ENCODE measurements at regions not wholly inside any gene's neighbourhood (a gene's known extent, or its start where the extent isn't known, plus 50 kb on each side); places are given as distances from the start of the nearest gene placed in this dataset.

DNA sequence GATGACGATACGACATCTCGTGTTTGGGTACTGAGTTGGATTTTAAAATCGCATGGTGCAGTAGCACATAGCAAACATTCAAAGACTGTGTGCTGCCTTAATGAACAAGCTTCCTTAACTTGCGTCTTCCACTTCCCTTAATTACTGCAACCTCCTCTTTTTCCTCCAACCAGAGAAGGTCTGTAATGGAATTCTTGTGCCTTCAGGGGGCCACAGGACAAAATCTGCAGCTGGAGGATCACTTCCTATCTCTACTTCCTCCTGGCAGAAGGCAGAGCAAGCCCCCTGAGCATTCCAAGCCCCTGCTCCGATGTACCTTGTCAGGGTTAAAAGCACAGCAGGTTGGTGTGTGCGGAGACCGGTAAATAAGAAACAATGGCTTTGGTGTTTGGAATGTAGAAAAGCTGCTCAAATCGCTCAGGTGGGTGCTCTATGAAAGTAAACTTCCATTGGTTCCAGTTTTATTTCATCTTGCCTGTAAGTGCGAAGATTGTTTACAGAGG, 151.3 kb upstream of the UQCRFS1 start:
- H3K9ac ChIP-seq (ENCODE audit: low read length): no peak overlapping the region
- no peak overlapping the region for H2AFZ ChIP-seq (ENCODE audit: low read depth, low read length)
- H3K9me3 ChIP-seq (ENCODE audit: low read length): no peaks in the 10 kb centered on the region
- no peaks in the 10 kb centered on the region for H3K36me3 ChIP-seq (ENCODE audit: insufficient read depth, low read length)
- no peaks in the 10 kb centered on the region for H4K20me1 ChIP-seq (ENCODE audit: insufficient read depth)
- no peak overlapping the region for H3K4me2 ChIP-seq (ENCODE audit: low read length)
- H3F3A ChIP-seq (ENCODE audit: insufficient read depth, low read length, poor library complexity, severe bottlenecking): no peaks in the 10 kb centered on the region
- no peaks in the 10 kb centered on the region for H3K79me2 ChIP-seq (replicated peaks; ENCODE audit: insufficient read depth, low read length)
- peaks cover 13% of the 10 kb centered on the region for H3K27me3 ChIP-seq (ENCODE audit: insufficient read depth, low read depth, low read length)
- H3K4me3 ChIP-seq (ENCODE audit: low read length): no peak overlapping the region
- no peaks in the 10 kb centered on the region for H3K9me2 ChIP-seq (ENCODE audit: insufficient read depth, low read length)
- no peak for TF ChIP-seq EZH2 (IDR thresholded peaks at IDR 0.05; ENCODE audit: borderline replicate concordance, insufficient read depth, low read length, poor library complexity, severe bottlenecking)
- TF ChIP-seq, protein P1, sequence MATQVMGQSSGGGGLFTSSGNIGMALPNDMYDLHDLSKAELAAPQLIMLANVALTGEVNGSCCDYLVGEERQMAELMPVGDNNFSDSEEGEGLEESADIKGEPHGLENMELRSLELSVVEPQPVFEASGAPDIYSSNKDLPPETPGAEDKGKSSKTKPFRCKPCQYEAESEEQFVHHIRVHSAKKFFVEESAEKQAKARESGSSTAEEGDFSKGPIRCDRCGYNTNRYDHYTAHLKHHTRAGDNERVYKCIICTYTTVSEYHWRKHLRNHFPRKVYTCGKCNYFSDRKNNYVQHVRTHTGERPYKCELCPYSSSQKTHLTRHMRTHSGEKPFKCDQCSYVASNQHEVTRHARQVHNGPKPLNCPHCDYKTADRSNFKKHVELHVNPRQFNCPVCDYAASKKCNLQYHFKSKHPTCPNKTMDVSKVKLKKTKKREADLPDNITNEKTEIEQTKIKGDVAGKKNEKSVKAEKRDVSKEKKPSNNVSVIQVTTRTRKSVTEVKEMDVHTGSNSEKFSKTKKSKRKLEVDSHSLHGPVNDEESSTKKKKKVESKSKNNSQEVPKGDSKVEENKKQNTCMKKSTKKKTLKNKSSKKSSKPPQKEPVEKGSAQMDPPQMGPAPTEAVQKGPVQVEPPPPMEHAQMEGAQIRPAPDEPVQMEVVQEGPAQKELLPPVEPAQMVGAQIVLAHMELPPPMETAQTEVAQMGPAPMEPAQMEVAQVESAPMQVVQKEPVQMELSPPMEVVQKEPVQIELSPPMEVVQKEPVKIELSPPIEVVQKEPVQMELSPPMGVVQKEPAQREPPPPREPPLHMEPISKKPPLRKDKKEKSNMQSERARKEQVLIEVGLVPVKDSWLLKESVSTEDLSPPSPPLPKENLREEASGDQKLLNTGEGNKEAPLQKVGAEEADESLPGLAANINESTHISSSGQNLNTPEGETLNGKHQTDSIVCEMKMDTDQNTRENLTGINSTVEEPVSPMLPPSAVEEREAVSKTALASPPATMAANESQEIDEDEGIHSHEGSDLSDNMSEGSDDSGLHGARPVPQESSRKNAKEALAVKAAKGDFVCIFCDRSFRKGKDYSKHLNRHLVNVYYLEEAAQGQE (IDR thresholded peaks at IDR 0.05; ENCODE audit: borderline replicate concordance): no peak
- TF ChIP-seq SMC3 (conservative IDR thresholded peaks at IDR 0.05; ENCODE audit: poor library complexity): no peak
- no peak overlapping the region for H3K27ac ChIP-seq (ENCODE audit: low read length)

DNA sequence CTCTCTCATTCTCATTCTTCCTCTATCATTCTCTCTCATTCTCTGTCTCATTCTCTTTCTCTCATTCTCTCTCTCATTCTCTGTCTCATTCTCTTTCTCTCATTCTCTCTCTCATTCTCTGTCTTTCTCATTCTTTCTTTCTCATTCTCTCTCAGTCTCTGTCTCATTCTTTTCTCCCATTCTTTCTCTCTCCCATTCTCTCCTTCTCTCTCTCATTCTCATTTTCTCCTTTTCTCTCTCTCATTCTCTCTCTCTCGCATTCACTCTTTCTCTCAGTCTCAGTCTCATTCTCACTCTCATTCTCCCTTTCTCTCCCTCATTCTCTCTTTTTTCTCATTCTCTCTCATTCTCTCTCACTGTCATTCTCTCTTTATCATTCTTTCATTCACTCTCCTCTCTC, 152.0 kb upstream of the UQCRFS1 start:
- Histone ChIP-seq H3K27me3 (ENCODE audit: insufficient read depth, low read depth, low read length) (peaks cover 13% of the 10 kb centered on the region), H3F3A (ENCODE audit: insufficient read depth, low read length, poor library complexity, severe bottlenecking) (no peaks in the 10 kb centered on the region), H2AFZ (ENCODE audit: low read depth, low read length) (no peak overlapping the region), H3K36me3 (ENCODE audit: insufficient read depth, low read length) (no peaks in the 10 kb centered on the region), H3K4me3 (ENCODE audit: low read length) (no peak overlapping the region), H3K9me3 (ENCODE audit: low read length) (no peaks in the 10 kb centered on the region), H4K20me1 (ENCODE audit: insufficient read depth) (no peaks in the 10 kb centered on the region), H3K9ac (ENCODE audit: low read length) (no peak overlapping the region), H3K9me2 (ENCODE audit: insufficient read depth, low read length) (no peaks in the 10 kb centered on the region), H3K27ac (ENCODE audit: low read length) (no peak overlapping the region), H3K79me2 (replicated peaks; ENCODE audit: insufficient read depth, low read length) (no peaks in the 10 kb centered on the region), H3K4me2 (ENCODE audit: low read length) (no peak overlapping the region)
- TF ChIP-seq MXI1 (conservative IDR thresholded peaks at IDR 0.05; ENCODE audit: poor library complexity, severe bottlenecking) (no peak), EP300 (conservative IDR thresholded peaks at IDR 0.05; ENCODE audit: poor library complexity, severe bottlenecking) (no peak)

DNA sequence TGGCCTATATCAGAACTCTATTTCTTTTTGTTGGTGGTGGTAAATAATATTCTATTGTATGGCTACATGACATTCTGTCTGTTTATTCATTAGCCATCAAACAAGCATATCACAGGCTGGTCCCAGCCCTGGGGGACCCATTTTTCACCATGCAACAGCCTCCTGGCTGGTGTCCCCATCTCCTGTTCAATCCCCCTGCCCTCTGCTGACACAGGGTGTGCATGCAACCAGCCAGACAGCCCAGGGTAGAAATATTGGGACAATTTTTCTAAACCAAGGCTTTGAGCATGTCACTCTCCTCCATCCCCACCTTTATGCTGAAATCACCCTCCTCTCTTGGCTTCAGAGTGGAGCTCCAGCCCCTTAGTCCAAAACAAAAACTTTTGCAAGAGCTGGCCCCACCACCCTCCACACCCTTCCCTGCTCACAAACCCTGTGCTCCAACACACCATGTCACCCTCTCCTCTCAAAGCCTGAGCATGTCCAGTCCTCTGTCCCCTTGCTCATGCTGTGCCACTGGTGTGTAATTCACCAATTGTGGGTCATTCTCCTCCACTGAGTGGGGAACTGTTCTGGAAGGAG, 153.0 kb upstream of the UQCRFS1 start:
- H2AFZ ChIP-seq (ENCODE audit: low read depth, low read length): no peak overlapping the region
- no peak for TF ChIP-seq TAF1 (IDR thresholded peaks at IDR 0.05; ENCODE audit: low read depth)
- TF ChIP-seq, protein P2, sequence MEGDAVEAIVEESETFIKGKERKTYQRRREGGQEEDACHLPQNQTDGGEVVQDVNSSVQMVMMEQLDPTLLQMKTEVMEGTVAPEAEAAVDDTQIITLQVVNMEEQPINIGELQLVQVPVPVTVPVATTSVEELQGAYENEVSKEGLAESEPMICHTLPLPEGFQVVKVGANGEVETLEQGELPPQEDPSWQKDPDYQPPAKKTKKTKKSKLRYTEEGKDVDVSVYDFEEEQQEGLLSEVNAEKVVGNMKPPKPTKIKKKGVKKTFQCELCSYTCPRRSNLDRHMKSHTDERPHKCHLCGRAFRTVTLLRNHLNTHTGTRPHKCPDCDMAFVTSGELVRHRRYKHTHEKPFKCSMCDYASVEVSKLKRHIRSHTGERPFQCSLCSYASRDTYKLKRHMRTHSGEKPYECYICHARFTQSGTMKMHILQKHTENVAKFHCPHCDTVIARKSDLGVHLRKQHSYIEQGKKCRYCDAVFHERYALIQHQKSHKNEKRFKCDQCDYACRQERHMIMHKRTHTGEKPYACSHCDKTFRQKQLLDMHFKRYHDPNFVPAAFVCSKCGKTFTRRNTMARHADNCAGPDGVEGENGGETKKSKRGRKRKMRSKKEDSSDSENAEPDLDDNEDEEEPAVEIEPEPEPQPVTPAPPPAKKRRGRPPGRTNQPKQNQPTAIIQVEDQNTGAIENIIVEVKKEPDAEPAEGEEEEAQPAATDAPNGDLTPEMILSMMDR (IDR thresholded peaks at IDR 0.05; ENCODE audit: poor library complexity, severe bottlenecking): no peak
- no peak for TF ChIP-seq MXI1 (conservative IDR thresholded peaks at IDR 0.05; ENCODE audit: poor library complexity, severe bottlenecking)
- no peak for TF ChIP-seq SMC3 (conservative IDR thresholded peaks at IDR 0.05; ENCODE audit: poor library complexity)
- TF ChIP-seq, protein P1 (IDR thresholded peaks at IDR 0.05; ENCODE audit: borderline replicate concordance): no peak
- no peak for TF ChIP-seq EZH2 (IDR thresholded peaks at IDR 0.05; ENCODE audit: borderline replicate concordance, insufficient read depth, low read length, poor library complexity, severe bottlenecking)
- no peak for TF ChIP-seq RAD21 (conservative IDR thresholded peaks at IDR 0.05)
- no peak for TF ChIP-seq EP300 (conservative IDR thresholded peaks at IDR 0.05; ENCODE audit: poor library complexity, severe bottlenecking)
- TF ChIP-seq POLR2AphosphoS5 (IDR thresholded peaks at IDR 0.05): no peak

More for the DNA sequence above, 153.0 kb upstream of the UQCRFS1 start:
- Histone ChIP-seq H3F3A (ENCODE audit: insufficient read depth, low read length, poor library complexity, severe bottlenecking) (no peaks in the 10 kb centered on the region), H3K4me2 (ENCODE audit: low read length) (no peak overlapping the region), H3K4me3 (ENCODE audit: low read length) (no peak overlapping the region), H3K79me2 (replicated peaks; ENCODE audit: insufficient read depth, low read length) (no peaks in the 10 kb centered on the region), H3K36me3 (ENCODE audit: insufficient read depth, low read length) (no peaks in the 10 kb centered on the region), H3K27ac (ENCODE audit: low read length) (no peak overlapping the region), H3K9ac (ENCODE audit: low read length) (no peak overlapping the region), H3K27me3 (ENCODE audit: insufficient read depth, low read depth, low read length) (peaks cover 13% of the 10 kb centered on the region), H4K20me1 (ENCODE audit: insufficient read depth) (no peaks in the 10 kb centered on the region), H3K9me3 (ENCODE audit: low read length) (no peaks in the 10 kb centered on the region), H3K9me2 (ENCODE audit: insufficient read depth, low read length) (no peaks in the 10 kb centered on the region)

All from neural cell (in vitro differentiated cells).